ENCODE measurements at regions not wholly inside any gene's neighbourhood (a gene's known extent, or its start where the extent isn't known, plus 50 kb on each side); places are given as distances from the start of the nearest gene placed in this dataset.

DNA sequence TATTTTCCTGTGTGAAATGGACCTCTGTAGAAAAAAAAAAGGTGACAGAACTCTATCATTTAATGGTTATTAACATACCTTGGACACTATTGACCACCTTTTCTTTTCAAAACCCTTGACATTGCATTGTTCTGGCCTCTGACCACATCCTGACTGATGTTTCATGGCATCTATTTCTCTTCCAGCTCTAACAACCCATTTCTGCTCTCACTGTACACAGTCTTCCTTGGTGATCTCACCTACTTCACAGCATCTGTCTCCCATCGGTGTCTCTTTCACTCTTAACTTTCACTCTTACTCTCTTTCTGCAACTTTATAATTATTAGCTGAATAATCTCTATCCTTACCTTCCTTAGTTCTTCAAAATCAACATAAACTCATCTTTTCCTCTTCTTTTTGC is 217.4 kb upstream of the CD96 start:
- Histone ChIP-seq H3K79me2 (ENCODE audit: low read length) (no peaks in the 10 kb centered on the region), H3K4me1 (ENCODE audit: low read length) (peaks cover 12% of the 10 kb centered on the region), H3K4me2 (ENCODE audit: low read length) (peak overlapping the region; percentile 19), H3K4me3 (ENCODE audit: low read length) (no peak overlapping the region), H2AFZ (ENCODE audit: low read depth, low read length) (no peak overlapping the region), H3K9me3 (ENCODE audit: insufficient read depth, low read length) (no peaks in the 10 kb centered on the region), H3K27ac (ENCODE audit: low read length) (no peak overlapping the region), H3K9ac (ENCODE audit: low read length) (no peak overlapping the region), H3K27me3 (ENCODE audit: low read depth, low read length) (no peaks in the 10 kb centered on the region), H3K36me3 (replicated peaks; ENCODE audit: low read depth, low read length) (no peaks in the 10 kb centered on the region), H4K20me1 (ENCODE audit: insufficient read depth, low read length) (no peaks in the 10 kb centered on the region)
- TF ChIP-seq EZH2phosphoT487 (IDR thresholded peaks at IDR 0.05; ENCODE audit: low read depth): no peak
- TF ChIP-seq, protein P1, sequence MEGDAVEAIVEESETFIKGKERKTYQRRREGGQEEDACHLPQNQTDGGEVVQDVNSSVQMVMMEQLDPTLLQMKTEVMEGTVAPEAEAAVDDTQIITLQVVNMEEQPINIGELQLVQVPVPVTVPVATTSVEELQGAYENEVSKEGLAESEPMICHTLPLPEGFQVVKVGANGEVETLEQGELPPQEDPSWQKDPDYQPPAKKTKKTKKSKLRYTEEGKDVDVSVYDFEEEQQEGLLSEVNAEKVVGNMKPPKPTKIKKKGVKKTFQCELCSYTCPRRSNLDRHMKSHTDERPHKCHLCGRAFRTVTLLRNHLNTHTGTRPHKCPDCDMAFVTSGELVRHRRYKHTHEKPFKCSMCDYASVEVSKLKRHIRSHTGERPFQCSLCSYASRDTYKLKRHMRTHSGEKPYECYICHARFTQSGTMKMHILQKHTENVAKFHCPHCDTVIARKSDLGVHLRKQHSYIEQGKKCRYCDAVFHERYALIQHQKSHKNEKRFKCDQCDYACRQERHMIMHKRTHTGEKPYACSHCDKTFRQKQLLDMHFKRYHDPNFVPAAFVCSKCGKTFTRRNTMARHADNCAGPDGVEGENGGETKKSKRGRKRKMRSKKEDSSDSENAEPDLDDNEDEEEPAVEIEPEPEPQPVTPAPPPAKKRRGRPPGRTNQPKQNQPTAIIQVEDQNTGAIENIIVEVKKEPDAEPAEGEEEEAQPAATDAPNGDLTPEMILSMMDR (IDR thresholded peaks at IDR 0.05; ENCODE audit: low read depth, low read length): no peak

DNA sequence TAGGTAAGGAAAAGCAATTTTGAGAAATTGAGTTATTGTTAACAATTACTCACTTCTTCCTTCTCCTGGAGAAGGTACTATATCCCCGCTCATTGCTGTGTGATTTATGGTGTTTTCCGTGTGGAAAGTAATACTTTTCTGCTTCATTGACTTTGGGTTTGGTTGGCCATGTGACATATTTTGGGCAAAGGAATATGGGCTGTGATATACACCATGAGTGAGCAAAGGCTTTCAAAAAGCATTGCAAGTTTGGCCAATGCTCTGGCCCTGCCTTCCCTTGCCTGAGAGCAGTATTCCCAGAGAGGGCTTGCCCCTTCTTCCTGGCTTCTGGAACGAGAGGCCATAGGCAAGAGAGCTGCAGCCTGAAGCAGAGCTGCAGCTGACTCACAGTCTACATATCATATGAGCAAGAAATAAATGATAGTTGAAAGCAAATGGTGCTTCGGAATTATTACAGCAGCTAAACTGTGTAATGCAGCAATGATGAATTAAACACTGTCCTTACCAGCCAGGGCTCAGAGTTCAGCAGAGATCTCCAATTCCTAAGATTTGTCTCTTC is 216.8 kb upstream of the CD96 start:
- Histone ChIP-seq H3K4me1 (ENCODE audit: low read length) (peaks cover 12% of the 10 kb centered on the region), H3K4me3 (ENCODE audit: low read length) (no peak overlapping the region), H4K20me1 (ENCODE audit: insufficient read depth, low read length) (no peaks in the 10 kb centered on the region), H3K4me2 (ENCODE audit: low read length) (no peak overlapping the region), H3K9ac (ENCODE audit: low read length) (no peak overlapping the region), H3K27ac (ENCODE audit: low read length) (no peak overlapping the region), H3K9me3 (ENCODE audit: insufficient read depth, low read length) (no peaks in the 10 kb centered on the region), H3K27me3 (ENCODE audit: low read depth, low read length) (no peaks in the 10 kb centered on the region), H3K36me3 (replicated peaks; ENCODE audit: low read depth, low read length) (no peaks in the 10 kb centered on the region), H3K79me2 (ENCODE audit: low read length) (no peaks in the 10 kb centered on the region), H2AFZ (ENCODE audit: low read depth, low read length) (no peak overlapping the region)
- no peak for TF ChIP-seq EZH2phosphoT487 (IDR thresholded peaks at IDR 0.05; ENCODE audit: low read depth)
- TF ChIP-seq, protein P1 (IDR thresholded peaks at IDR 0.05; ENCODE audit: low read depth, low read length): no peak

DNA sequence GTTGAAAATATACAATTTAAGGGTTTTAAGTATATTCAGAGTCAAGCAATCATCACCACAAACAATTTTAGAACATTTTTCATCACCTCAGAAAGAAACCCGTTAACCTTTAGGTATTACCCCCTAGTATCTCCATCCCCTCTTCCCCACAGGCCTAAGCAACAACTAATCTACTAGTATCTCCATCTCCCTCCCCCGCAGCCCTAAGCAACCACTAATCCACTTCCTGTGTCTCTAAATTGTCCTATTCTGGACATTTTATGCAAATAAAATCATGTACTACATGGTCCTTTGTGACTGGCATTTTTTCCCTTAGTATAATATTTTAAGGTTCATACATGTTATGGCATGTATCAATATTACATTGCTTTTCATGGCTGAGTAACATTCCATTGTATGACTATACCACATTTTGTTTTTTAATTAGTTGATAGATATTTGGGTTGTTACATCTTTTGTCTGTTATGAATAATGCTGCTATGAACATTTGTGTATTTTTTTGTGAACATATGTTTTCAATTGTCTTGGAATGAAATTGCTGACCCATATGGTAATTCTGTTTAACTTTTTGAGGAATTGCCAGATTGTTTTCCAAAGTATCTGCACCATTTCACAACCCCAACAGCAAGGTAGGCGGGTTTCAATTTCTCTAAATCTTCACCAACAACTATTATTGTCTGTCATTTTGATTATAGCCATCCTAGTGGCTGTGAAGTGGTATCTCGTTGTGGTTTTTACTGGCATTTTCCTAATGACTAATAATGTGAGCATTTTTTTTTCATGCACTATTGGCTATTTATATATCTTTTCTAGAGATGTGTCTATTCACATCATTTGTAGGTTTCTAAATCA is 215.6 kb upstream of the CD96 start:
- TF ChIP-seq, protein P1 (IDR thresholded peaks at IDR 0.05; ENCODE audit: low read depth, low read length): no peak
- TF ChIP-seq EZH2phosphoT487 (IDR thresholded peaks at IDR 0.05; ENCODE audit: low read depth): no peak
- H3K4me2 ChIP-seq (ENCODE audit: low read length): no peak overlapping the region
- H3K9me3 ChIP-seq (ENCODE audit: insufficient read depth, low read length): no peaks in the 10 kb centered on the region

DNA sequence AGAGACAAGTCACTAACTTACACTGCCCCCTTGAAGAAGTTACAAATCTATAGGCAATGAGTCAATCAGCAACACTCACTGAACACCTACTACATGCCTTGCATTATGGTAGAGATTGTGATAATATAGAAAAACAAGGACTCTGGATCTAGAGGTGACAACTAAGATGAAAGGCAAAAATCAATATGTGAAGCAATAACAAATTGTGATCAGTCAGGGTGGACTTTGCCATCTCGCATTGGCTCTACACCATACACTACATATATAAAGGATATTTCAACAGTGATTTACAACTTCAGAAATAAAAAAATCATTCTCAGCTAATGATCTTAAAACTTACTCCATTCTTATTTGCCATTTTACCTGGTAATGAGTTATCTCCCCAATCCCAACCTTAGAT is 210.7 kb upstream of the CD96 start:
- Histone ChIP-seq H3K4me2 (ENCODE audit: low read length) (no peak overlapping the region), H3K79me2 (ENCODE audit: low read length) (no peaks in the 10 kb centered on the region), H3K9ac (ENCODE audit: low read length) (no peak overlapping the region), H4K20me1 (ENCODE audit: insufficient read depth, low read length) (0 out of 2 replicates have a peak, but pooled peaks cover 5% of the 10 kb centered on the region), H3K27ac (ENCODE audit: low read length) (no peak overlapping the region), H3K9me3 (ENCODE audit: insufficient read depth, low read length) (no peaks in the 10 kb centered on the region), H3K36me3 (replicated peaks; ENCODE audit: low read depth, low read length) (no peaks in the 10 kb centered on the region), H3K27me3 (ENCODE audit: low read depth, low read length) (peaks cover 3% of the 10 kb centered on the region), H3K4me1 (ENCODE audit: low read length) (peaks cover 8% of the 10 kb centered on the region), H2AFZ (ENCODE audit: low read depth, low read length) (no peak overlapping the region), H3K4me3 (ENCODE audit: low read length) (no peak overlapping the region)
- TF ChIP-seq EZH2phosphoT487 (IDR thresholded peaks at IDR 0.05; ENCODE audit: low read depth): no peak
- TF ChIP-seq, protein P1 (IDR thresholded peaks at IDR 0.05; ENCODE audit: low read depth, low read length): no peak

More for the DNA sequence above, 215.6 kb upstream of the CD96 start:
- no peaks in the 10 kb centered on the region for H3K79me2 ChIP-seq (ENCODE audit: low read length)
- no peak overlapping the region for H3K27ac ChIP-seq (ENCODE audit: low read length)
- H3K4me1 ChIP-seq (ENCODE audit: low read length): peaks cover 12% of the 10 kb centered on the region
- H3K27me3 ChIP-seq (ENCODE audit: low read depth, low read length): no peaks in the 10 kb centered on the region
- no peak overlapping the region for H2AFZ ChIP-seq (ENCODE audit: low read depth, low read length)
- no peaks in the 10 kb centered on the region for H4K20me1 ChIP-seq (ENCODE audit: insufficient read depth, low read length)
- no peak overlapping the region for H3K4me3 ChIP-seq (ENCODE audit: low read length)
- H3K36me3 ChIP-seq (replicated peaks; ENCODE audit: low read depth, low read length): no peaks in the 10 kb centered on the region
- H3K9ac ChIP-seq (ENCODE audit: low read length): no peak overlapping the region

Measured in OCI-LY3 (cell line).